T47D (cell line): ENCODE measurements at regions not wholly inside any gene's neighbourhood (a gene's known extent, or its start where the extent isn't known, plus 50 kb on each side); places are given as distances from the start of the nearest gene placed in this dataset.

Experiments used
- DNase-seq, 2 experiments: peaks; one replicate each; pipeline versions ENCODE4 v3.0.0 to v3.0.0-alpha.2; 2011 to 2012; ENCODE audit warnings: low read depth in 1 of 2, low spot score in 1 of 2
- JUND ChIP-seq: IDR thresholded peaks from 2 replicates; pipeline ENCODE4 v1.6.1; 2012; ENCODE audit warnings: low read depth
- in situ Hi-C: cut with HindIII; loops from 2 replicates; pipeline ENCODE4 v1.10.0; 2016; ENCODE audit warnings: low sequenced_read_pairs, low pct_unique_long_range_greater_than_20kb

- peak in 1 of 2 experiments; percentile 9 for DNase-seq
- no peak for TF ChIP-seq JUND
- in situ Hi-C loops = no loop called here
Observed at GRCh38 chrX:40298572-40299479, 201.1 kb upstream of the BCOR start.

GRCh38 chrX:40298069-40298468, 200.3 kb upstream of the BCOR start:
- DNase-seq = no peak
- in situ Hi-C loops = no loop called here
- no peak for TF ChIP-seq JUND

DNA sequence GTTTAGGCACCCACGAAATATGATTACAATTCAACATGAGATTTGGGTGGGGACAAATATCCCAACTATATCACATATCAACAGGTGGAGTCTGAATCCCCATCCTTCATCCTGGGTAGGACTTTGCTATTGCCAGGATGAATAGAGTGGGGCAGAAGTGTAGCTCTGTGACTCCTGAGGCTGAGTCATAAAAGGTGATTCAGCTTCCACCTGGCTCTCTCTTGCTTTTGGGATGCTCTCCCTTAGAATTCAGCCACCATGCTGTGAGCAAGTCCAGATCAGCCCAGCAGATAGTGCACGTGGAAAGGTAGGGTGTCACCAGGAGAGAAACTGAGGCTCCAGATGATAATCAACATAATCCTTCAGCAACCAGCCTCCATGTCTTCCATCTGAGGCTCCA, 193.8 kb upstream of the BCOR start:
- no peak for TF ChIP-seq JUND
- DNase-seq = no peak
- in situ Hi-C loops = no loop called here

GRCh38 chrX:40290517-40290916, 192.8 kb upstream of the BCOR start:
- TF ChIP-seq JUND = no peak
- DNase-seq = no peak
- in situ Hi-C loops = no loop called here

DNA sequence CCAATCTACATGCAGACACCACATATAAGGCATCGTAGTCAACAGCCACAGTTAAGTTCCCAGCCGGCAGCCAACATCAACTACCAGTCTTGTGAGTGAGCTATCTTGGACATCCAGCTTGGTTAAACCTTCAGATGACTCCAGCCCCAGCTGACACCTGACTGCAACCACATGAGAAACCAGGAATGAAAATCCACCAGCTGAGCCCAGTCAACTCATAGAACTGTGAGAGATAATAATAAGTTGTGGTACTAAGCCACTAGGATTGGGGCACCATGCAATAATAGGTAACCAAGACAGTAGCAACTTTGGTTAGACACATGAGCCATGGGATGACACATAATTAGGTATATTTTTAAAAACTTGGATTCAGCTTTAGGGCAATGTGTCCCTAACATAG, 188.1 kb upstream of the BCOR start:
- TF ChIP-seq JUND = no peak
- DNase-seq = no peak
- in situ Hi-C loops = no loop called here

DNA sequence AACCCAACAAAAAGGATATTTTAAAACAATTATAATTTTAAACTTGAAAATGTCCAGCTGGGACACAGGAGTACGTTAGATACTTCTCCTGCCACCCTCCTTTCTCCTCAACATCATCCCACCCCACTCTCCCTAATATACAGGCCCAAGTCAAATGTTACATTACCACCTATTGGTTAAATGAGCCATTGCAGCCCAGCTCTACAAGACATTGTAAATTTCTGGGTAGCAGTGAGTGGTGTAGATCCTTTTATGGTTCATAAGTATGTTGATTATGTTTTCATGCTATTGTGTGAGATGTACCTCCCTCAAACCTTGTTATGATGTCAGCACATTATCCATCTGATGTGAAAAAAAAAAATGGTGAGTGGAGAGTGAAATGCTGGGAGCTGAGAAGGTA, 187.1 kb upstream of the BCOR start:
- TF ChIP-seq JUND = no peak
- no peak for DNase-seq
- in situ Hi-C loops = no loop called here

DNA sequence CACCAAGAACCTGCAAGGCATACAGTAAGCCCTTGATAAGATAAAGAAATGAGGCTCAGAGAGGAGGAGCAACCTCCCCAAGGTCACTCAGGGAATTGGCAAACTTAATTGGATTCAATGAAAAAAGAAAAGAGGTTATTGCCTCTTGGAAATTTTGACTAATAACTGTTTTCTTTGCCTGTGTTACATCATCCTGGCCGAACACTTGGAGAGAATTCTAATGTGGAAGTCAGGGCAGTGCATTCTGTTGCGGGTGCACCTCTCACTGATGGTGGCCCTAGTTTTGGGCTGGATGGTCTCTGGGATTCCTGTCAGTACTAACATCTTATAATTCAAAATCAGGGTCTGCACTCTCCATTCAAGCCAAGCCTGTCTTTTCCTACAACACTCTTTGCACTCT, 186.2 kb upstream of the BCOR start:
- no peak for TF ChIP-seq JUND

GRCh38 chrX:40282946-40283660, 185.3 kb upstream of the BCOR start:
- in situ Hi-C loops = no loop called here
- DNase-seq = no peak
- no peak for TF ChIP-seq JUND

More for the DNA sequence above, 186.2 kb upstream of the BCOR start:
- in situ Hi-C loops = no loop called here
- DNase-seq = no peak

GRCh38 chrX:40282348-40282747, 184.6 kb upstream of the BCOR start:
- TF ChIP-seq JUND = no peak
- no peak for DNase-seq
- in situ Hi-C loops = no loop called here

- in situ Hi-C loops = no loop called here
- TF ChIP-seq JUND = no peak
- no peak for DNase-seq
Observed at GRCh38 chrX:40281336-40282005, 183.7 kb upstream of the BCOR start.

GRCh38 chrX:40279762-40280161, 182.0 kb upstream of the BCOR start:
- TF ChIP-seq JUND = no peak

DNA sequence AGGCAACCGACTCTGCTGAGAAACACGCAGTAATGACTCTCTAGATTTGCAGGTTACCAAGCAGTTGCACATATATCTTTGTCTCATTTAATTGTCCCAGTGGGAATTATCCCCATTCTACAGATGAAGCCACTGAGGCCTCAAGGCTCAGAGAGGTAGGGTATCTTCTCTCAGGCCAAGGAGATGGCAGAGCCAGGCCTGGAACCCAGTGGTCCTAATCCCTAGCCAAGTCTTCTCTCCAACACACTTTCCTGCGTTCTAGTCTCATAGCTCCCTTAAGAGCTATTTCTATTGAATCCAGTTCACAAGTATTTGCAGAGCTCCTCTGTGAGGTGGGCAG, 181.3 kb upstream of the BCOR start:
- no peak for DNase-seq
- no peak for TF ChIP-seq JUND
- in situ Hi-C loops = no loop called here

More at GRCh38 chrX:40279762-40280161, 182.0 kb upstream of the BCOR start:
- DNase-seq = no peak
- in situ Hi-C loops = no loop called here
